ENCODE measurements at regions not wholly inside any gene's neighbourhood (a gene's known extent, or its start where the extent isn't known, plus 50 kb on each side); places are given as distances from the start of the nearest gene placed in this dataset.

GRCh38 chr5:135218486-135218755 lies 180.6 kb downstream of the MACROH2A1 start:
- H2BK20ac ChIP-seq (ENCODE audit: low read depth, low read length, poor library complexity, severe bottlenecking), result no peak overlapping the region
- H3K18ac ChIP-seq (ENCODE audit: insufficient read length, low read depth, low read length), result no peak overlapping the region
- no peak overlapping the region for H3K56ac ChIP-seq (ENCODE audit: insufficient read length, low read depth, low read length)
- H4K8ac ChIP-seq (replicated peaks; ENCODE audit: insufficient read length, low read depth, low read length), result no peak overlapping the region
- H3K4me1 ChIP-seq (ENCODE audit: insufficient read depth, low read length), result no peaks in the 10 kb centered on the region
- no peaks in the 10 kb centered on the region for H3K23me2 ChIP-seq (ENCODE audit: insufficient read length, low read depth, low read length, poor library complexity, severe bottlenecking)
- no peak overlapping the region for H3K14ac ChIP-seq (ENCODE audit: insufficient read depth, low read length)
- H3T11ph ChIP-seq (ENCODE audit: low read length), result no peak overlapping the region
- H3K27me3 Mint-ChIP-seq (ENCODE audit: low read depth), result peaks cover 27% of the 10 kb centered on the region
- no peaks in the 10 kb centered on the region for H3K9me3 Mint-ChIP-seq
- H4K5ac ChIP-seq (ENCODE audit: insufficient read length, low read depth, low read length), result no peak overlapping the region
- H3K4me2 ChIP-seq (ENCODE audit: insufficient read depth, insufficient read length, low read length), result no peak overlapping the region
- H2AK5ac ChIP-seq (ENCODE audit: insufficient read length, low read length), result no peak overlapping the region
- no peak overlapping the region for H2AFZ ChIP-seq (ENCODE audit: low read length)
- H3K27ac Mint-ChIP-seq, result no peak overlapping the region
- H3K79me1 ChIP-seq (ENCODE audit: insufficient read depth, low read depth, low read length, poor library complexity, severe bottlenecking), result no peaks in the 10 kb centered on the region
- H4K20me1 ChIP-seq (ENCODE audit: control insufficient read depth, insufficient read depth, insufficient read length), result no peaks in the 10 kb centered on the region
- H3K4me1 Mint-ChIP-seq, result peaks cover 7% of the 10 kb centered on the region in 2 experiments
- no peak overlapping the region for H3K4me3 Mint-ChIP-seq
- H3K27me3 ChIP-seq (ENCODE audit: insufficient read depth, low read length), result no peaks in the 10 kb centered on the region
- H4K91ac ChIP-seq (ENCODE audit: insufficient read length, low read depth, low read length), result no peak overlapping the region
- H3K23ac ChIP-seq (ENCODE audit: insufficient read length, low read depth, low read length), result no peak overlapping the region
- no peak overlapping the region for H3K27ac ChIP-seq (ENCODE audit: insufficient read length, low read depth, low read length)
- no peak overlapping the region for H3K9ac ChIP-seq (ENCODE audit: extremely low read depth, insufficient read length, low read length)
- no peak overlapping the region for H2BK120ac ChIP-seq (ENCODE audit: low read depth, low read length, poor library complexity, severe bottlenecking)
- no peak overlapping the region for H2BK12ac ChIP-seq (ENCODE audit: insufficient read length, low read depth, low read length)
- H3K4ac ChIP-seq (ENCODE audit: low read depth, low read length), result no peak overlapping the region
- TF ChIP-seq, protein P1, sequence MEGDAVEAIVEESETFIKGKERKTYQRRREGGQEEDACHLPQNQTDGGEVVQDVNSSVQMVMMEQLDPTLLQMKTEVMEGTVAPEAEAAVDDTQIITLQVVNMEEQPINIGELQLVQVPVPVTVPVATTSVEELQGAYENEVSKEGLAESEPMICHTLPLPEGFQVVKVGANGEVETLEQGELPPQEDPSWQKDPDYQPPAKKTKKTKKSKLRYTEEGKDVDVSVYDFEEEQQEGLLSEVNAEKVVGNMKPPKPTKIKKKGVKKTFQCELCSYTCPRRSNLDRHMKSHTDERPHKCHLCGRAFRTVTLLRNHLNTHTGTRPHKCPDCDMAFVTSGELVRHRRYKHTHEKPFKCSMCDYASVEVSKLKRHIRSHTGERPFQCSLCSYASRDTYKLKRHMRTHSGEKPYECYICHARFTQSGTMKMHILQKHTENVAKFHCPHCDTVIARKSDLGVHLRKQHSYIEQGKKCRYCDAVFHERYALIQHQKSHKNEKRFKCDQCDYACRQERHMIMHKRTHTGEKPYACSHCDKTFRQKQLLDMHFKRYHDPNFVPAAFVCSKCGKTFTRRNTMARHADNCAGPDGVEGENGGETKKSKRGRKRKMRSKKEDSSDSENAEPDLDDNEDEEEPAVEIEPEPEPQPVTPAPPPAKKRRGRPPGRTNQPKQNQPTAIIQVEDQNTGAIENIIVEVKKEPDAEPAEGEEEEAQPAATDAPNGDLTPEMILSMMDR (conservative IDR thresholded peaks at IDR 0.05), result no peak
- H2BK15ac ChIP-seq (ENCODE audit: low read depth, low read length), result no peak overlapping the region
- no CpG with 5 or more reads among the region's 3 CpGs for WGBS (ENCODE audit: extremely low coverage, insufficient read length, low lambda C conversion rate)
- H3K9me3 ChIP-seq (ENCODE audit: control insufficient read depth, low read depth, low read length), result no peaks in the 10 kb centered on the region
- H3K36me3 Mint-ChIP-seq (ENCODE audit: insufficient read depth in 1 of 3, low read depth in 3 of 3), result no peaks in the 10 kb centered on the region
- H2BK5ac ChIP-seq (ENCODE audit: insufficient read length, low read length), result no peak overlapping the region
- no peaks in the 10 kb centered on the region for H3K79me2 ChIP-seq (ENCODE audit: insufficient read depth, low read length)
- DNase-seq, result peak; percentile 10
